ENCODE measurements at regions not wholly inside any gene's neighbourhood (a gene's known extent, or its start where the extent isn't known, plus 50 kb on each side); places are given as distances from the start of the nearest gene placed in this dataset.

DNA sequence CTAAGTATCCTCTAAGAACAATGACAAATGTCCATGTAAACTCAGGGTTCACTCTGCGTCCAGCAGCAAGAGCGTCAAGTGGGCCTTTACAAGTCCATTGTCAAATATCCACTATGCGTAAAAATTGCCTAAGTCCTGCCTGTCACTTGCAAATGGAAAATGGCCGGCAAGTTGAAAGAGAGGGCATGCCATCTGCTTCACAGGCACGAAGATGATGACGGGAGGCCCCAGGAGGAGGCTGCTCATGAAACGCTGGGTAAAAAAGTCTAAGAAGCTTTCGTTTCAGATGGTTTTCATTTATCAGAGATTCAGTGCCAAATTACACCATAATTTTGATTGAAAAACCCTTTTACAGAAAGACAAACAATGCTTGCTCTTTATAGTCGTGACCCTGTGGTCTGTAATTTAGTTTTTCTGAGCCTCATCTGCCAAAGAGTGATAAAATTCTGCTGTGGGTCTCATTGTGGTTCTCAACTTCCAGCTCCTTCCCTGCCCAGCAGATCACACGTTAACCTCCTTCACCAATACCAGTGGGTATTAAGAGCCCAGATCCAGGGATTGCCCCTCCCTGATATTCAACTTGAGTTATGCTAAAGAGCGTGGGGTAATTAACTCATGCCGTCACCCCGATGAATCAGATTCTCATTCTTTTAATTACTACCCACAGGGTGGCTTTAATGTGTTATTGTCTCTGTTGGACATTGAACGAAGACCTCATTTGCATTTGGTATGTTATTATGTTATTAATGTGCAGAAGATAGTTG lies 160.2 kb upstream of the ALKAL2 start:
- TF ChIP-seq POLR2AphosphoS5 (IDR thresholded peaks at IDR 0.05; ENCODE audit: low read depth, low read length): no peak
- TF ChIP-seq, protein P1, sequence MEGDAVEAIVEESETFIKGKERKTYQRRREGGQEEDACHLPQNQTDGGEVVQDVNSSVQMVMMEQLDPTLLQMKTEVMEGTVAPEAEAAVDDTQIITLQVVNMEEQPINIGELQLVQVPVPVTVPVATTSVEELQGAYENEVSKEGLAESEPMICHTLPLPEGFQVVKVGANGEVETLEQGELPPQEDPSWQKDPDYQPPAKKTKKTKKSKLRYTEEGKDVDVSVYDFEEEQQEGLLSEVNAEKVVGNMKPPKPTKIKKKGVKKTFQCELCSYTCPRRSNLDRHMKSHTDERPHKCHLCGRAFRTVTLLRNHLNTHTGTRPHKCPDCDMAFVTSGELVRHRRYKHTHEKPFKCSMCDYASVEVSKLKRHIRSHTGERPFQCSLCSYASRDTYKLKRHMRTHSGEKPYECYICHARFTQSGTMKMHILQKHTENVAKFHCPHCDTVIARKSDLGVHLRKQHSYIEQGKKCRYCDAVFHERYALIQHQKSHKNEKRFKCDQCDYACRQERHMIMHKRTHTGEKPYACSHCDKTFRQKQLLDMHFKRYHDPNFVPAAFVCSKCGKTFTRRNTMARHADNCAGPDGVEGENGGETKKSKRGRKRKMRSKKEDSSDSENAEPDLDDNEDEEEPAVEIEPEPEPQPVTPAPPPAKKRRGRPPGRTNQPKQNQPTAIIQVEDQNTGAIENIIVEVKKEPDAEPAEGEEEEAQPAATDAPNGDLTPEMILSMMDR (IDR thresholded peaks at IDR 0.05): no peak
- TF ChIP-seq JUND (IDR thresholded peaks at IDR 0.05): no peak
- TF ChIP-seq EZH2phosphoT487 (IDR thresholded peaks at IDR 0.05; ENCODE audit: borderline replicate concordance, low read depth): no peak
- no peak for TF ChIP-seq MEF2A (IDR thresholded peaks at IDR 0.05; ENCODE audit: borderline replicate concordance, low read depth)
- TF ChIP-seq, protein P2, sequence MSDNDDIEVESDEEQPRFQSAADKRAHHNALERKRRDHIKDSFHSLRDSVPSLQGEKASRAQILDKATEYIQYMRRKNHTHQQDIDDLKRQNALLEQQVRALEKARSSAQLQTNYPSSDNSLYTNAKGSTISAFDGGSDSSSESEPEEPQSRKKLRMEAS (IDR thresholded peaks at IDR 0.05; ENCODE audit: low read depth): no peak
- no peak for TF ChIP-seq YY1 (IDR thresholded peaks at IDR 0.05; ENCODE audit: low read depth)
- no peak for TF ChIP-seq ELF1 (IDR thresholded peaks at IDR 0.05)
- TF ChIP-seq, protein P3, sequence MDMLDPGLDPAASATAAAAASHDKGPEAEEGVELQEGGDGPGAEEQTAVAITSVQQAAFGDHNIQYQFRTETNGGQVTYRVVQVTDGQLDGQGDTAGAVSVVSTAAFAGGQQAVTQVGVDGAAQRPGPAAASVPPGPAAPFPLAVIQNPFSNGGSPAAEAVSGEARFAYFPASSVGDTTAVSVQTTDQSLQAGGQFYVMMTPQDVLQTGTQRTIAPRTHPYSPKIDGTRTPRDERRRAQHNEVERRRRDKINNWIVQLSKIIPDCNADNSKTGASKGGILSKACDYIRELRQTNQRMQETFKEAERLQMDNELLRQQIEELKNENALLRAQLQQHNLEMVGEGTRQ (IDR thresholded peaks at IDR 0.05; ENCODE audit: borderline replicate concordance, low read depth, low read length): no peak
- TF ChIP-seq, protein P4, sequence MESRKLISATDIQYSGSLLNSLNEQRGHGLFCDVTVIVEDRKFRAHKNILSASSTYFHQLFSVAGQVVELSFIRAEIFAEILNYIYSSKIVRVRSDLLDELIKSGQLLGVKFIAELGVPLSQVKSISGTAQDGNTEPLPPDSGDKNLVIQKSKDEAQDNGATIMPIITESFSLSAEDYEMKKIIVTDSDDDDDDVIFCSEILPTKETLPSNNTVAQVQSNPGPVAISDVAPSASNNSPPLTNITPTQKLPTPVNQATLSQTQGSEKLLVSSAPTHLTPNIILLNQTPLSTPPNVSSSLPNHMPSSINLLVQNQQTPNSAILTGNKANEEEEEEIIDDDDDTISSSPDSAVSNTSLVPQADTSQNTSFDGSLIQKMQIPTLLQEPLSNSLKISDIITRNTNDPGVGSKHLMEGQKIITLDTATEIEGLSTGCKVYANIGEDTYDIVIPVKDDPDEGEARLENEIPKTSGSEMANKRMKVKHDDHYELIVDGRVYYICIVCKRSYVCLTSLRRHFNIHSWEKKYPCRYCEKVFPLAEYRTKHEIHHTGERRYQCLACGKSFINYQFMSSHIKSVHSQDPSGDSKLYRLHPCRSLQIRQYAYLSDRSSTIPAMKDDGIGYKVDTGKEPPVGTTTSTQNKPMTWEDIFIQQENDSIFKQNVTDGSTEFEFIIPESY (IDR thresholded peaks at IDR 0.05; ENCODE audit: borderline replicate concordance, low read depth): no peak
- TF ChIP-seq FOXM1 (IDR thresholded peaks at IDR 0.05; ENCODE audit: low read depth): no peak
- TF ChIP-seq RFX5 (IDR thresholded peaks at IDR 0.05; ENCODE audit: low read length): no peak
